IMR-90 (cell line): ENCODE measurements at regions not wholly inside any gene's neighbourhood (a gene's known extent, or its start where the extent isn't known, plus 50 kb on each side); places are given as distances from the start of the nearest gene placed in this dataset.
"Not testable (repeated sequence)": the region's sequence is repeated elsewhere in the genome, so short reads cannot be mapped to it uniquely, and the experiment has no call there.

Experiments
- ATAC-seq: fragments of 200-7000 bp; cut with Tn5 transposase; 2 replicates; pipeline ENCODE4 v1.9.1; 2020; ENCODE audit warnings: low read depth, mild to moderate bottlenecking, moderate library complexity
- BruUV-seq: library from RNA; stranded (reverse); fragments of 400-500 nt; replicated peaks from 2 replicates; lab custom pipeline; 2021; lab: Mats Ljungman, UMichigan
- CTCF ChIA-PET: fragments of 300-600 bp; formaldehyde crosslinking; extraction: SDS; loops from one replicate; lab custom pipeline; 2021; ENCODE audit warnings: antibody characterized with exemption; lab: Yijun Ruan, JAX
- POLR2A ChIA-PET: fragments of 300-600 bp; sonication (Branson Sonifier 250); formaldehyde crosslinking; loops from one replicate; lab custom pipeline; 2022; ENCODE audit warnings: antibody characterized with exemption; ENCODE audit not compliant: unreplicated experiment; lab: Charles Lee
- DNase-seq: peaks from one replicate; pipeline ENCODE4 v3.0.0; 2013
- H2AFZ ChIP-seq: replicated peaks from 2 replicates; pipeline ENCODE3; 2013; ENCODE audit warnings: low read length, mild to moderate bottlenecking; ENCODE audit not compliant: poor library complexity
- H2AK5ac ChIP-seq: 2 replicates; pipeline ENCODE4 v1.6.1; 2013; ENCODE audit warnings: low read depth, low read length, inconsistent platforms
- H2AK9ac ChIP-seq: replicated peaks from 2 replicates; pipeline ENCODE3; 2013; ENCODE audit warnings: mild to moderate bottlenecking, low read depth, low read length, moderate library complexity; ENCODE audit not compliant: poor library complexity
- H2BK120ac ChIP-seq: 2 replicates; pipeline ENCODE4 v1.6.1; 2013; ENCODE audit warnings: low read depth, low read length, inconsistent platforms
- H2BK15ac ChIP-seq: 3 replicates; pipeline ENCODE4 v1.6.1; 2013; ENCODE audit warnings: low read depth, low read length, inconsistent platforms
- H2BK20ac ChIP-seq: 2 replicates; pipeline ENCODE4 v1.6.1; 2013; ENCODE audit warnings: low read depth, mild to moderate bottlenecking, inconsistent platforms, low read length, moderate library complexity
- H2BK5ac ChIP-seq: 2 replicates; pipeline ENCODE4 v1.6.1; 2013; ENCODE audit warnings: mild to moderate bottlenecking, low read depth, low read length, inconsistent platforms; ENCODE audit not compliant: poor library complexity, severe bottlenecking
- H3K14ac ChIP-seq: replicated peaks from 2 replicates; pipeline ENCODE4 v1.6.1; 2013; ENCODE audit warnings: low read depth, low read length, inconsistent platforms
- H3K18ac ChIP-seq: 2 replicates; pipeline ENCODE4 v1.6.1; 2013; ENCODE audit warnings: low read depth, low read length, control low read depth
- H3K23ac ChIP-seq: 2 replicates; pipeline ENCODE4 v1.6.1; 2013; ENCODE audit warnings: low read depth, low read length, inconsistent platforms
- H3K27ac ChIP-seq: 2 replicates; pipeline ENCODE4 v1.5.1; 2013; ENCODE audit warnings: mild to moderate bottlenecking, control low read depth, low read length; ENCODE audit not compliant: insufficient read depth
- H3K27me3 ChIP-seq: 2 replicates; pipeline ENCODE4 v1.6.1; 2013; ENCODE audit warnings: low read length; ENCODE audit not compliant: control insufficient read depth, insufficient read depth
- H3K36me3 ChIP-seq: 2 replicates; pipeline ENCODE4 v1.6.1; 2013; ENCODE audit warnings: low read length, mixed read lengths; ENCODE audit not compliant: control insufficient read depth, insufficient read depth
- H3K4ac ChIP-seq: 2 replicates; pipeline ENCODE4 v1.6.1; 2013; ENCODE audit warnings: low read depth, low read length, inconsistent platforms
- H3K4me1 ChIP-seq: 2 replicates; pipeline ENCODE4 v1.6.1; 2013; ENCODE audit warnings: low read length, mixed read lengths; ENCODE audit not compliant: control insufficient read depth, insufficient read depth
- H3K4me2 ChIP-seq: 2 replicates; pipeline ENCODE4 v1.6.1; 2013; ENCODE audit warnings: low read depth, mild to moderate bottlenecking, control low read depth, low read length, moderate library complexity
- H3K4me3 ChIP-seq: 2 replicates; pipeline ENCODE4 v1.5.1; 2013; ENCODE audit warnings: low read depth, mild to moderate bottlenecking, control low read depth, low read length, moderate library complexity; ENCODE audit not compliant: insufficient read depth
- H3K56ac ChIP-seq: 2 replicates; pipeline ENCODE4 v1.6.1; 2013; ENCODE audit warnings: low read length, inconsistent platforms; ENCODE audit not compliant: insufficient read depth; ENCODE audit errors: extremely low read depth
- H3K79me1 ChIP-seq, 2 experiments: 2 replicates each; pipeline ENCODE4 v1.6.1; 2013; ENCODE audit warnings: low read length in 2 of 2, inconsistent platforms in 1 of 2, low read depth in 1 of 2
- H3K9ac ChIP-seq: 2 replicates; pipeline ENCODE4 v1.6.1; 2013; ENCODE audit warnings: low read depth, low read length, control low read depth
- H3K9me1 ChIP-seq: 2 replicates; pipeline ENCODE4 v1.6.1; 2013; ENCODE audit warnings: low read length, inconsistent platforms; ENCODE audit not compliant: insufficient read depth
- H3K9me3 ChIP-seq: 2 replicates; pipeline ENCODE4 v1.6.1; 2013; ENCODE audit warnings: low read length; ENCODE audit not compliant: control insufficient read depth, insufficient read depth
- H4K20me1 ChIP-seq: 2 replicates; pipeline ENCODE4 v1.6.1; 2013; ENCODE audit warnings: low read length, inconsistent platforms; ENCODE audit not compliant: insufficient read depth
- H4K5ac ChIP-seq: 2 replicates; pipeline ENCODE4 v1.6.1; 2013; ENCODE audit warnings: mild to moderate bottlenecking, low read depth, low read length, control low read depth
- H4K8ac ChIP-seq, 2 experiments: 2 replicates each; pipeline ENCODE4 v1.6.1; 2013; ENCODE audit warnings: low read depth in 2 of 2, low read length in 2 of 2, control low read depth in 1 of 2, inconsistent platforms in 1 of 2
- H4K91ac ChIP-seq: 2 replicates; pipeline ENCODE4 v1.6.1; 2013; ENCODE audit warnings: low read depth, low read length, inconsistent platforms; ENCODE audit not compliant: insufficient read depth
- WGBS, 2 experiments: methylation state at CpG; one replicate each; pipeline versions ENCODE4 v1.1.5 to v1.1.7; 2013; ENCODE audit warnings: missing lambda C conversion rate in 2 of 2; ENCODE audit not compliant: insufficient read length in 1 of 2; ENCODE audit errors: extremely low coverage in 2 of 2; 5-methylcytosine and 5-hydroxymethylcytosine counted together
- dilution Hi-C: fragments of 300-500 bp; cut with HindIII; formaldehyde crosslinking; loops from one replicate; pipeline ENCODE4 v1.14.3; 2018; ENCODE audit warnings: low sequenced_read_pairs; ENCODE audit not compliant: unreplicated experiment
- in situ Hi-C: fragments of 300-500 bp; cut with MboI; formaldehyde crosslinking; loops from 3 replicates; pipeline ENCODE4 v1.14.3; 2019; ENCODE audit warnings: low sequenced_read_pairs, inconsistent platforms, mixed read lengths
- intact Hi-C: fragments of 100-400 bp; cut with micrococcal nuclease; formaldehyde crosslinking; loops from 2 replicates; pipeline ENCODE4 v1.10.0; 2022

DNA sequence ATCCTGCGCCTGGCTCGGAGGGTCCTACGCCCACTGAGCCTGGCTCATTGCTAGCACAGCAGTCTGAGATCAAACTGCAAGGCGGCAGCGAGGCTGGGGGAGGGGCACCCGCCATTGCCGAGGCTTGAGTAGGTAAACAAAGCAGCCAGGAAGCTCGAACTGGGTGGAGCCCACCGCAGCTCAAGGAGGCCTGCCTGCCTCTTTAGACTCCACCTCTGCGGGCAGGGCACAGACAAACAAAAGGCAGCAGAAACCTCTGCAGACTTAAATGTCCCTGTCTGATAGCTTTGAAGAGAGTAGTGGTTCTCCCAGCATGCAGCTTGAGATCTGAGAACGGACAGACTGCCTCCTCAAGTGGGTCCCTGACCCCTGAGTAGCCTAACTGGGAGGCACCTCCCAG, 71.9 kb upstream of the NMU start:
- H4K8ac ChIP-seq, H3K18ac ChIP-seq, H3K79me1 ChIP-seq, ATAC-seq, H2AFZ ChIP-seq, H3K9ac ChIP-seq, dilution Hi-C loops, H2BK5ac ChIP-seq, DNase-seq, H2BK120ac ChIP-seq, H3K4me2 ChIP-seq, H2BK15ac ChIP-seq, BruUV-seq, H3K23ac ChIP-seq, H3K9me1 ChIP-seq, POLR2A ChIA-PET, intact Hi-C loops, H3K27me3 ChIP-seq, H2AK9ac ChIP-seq, H3K27ac ChIP-seq, H3K14ac ChIP-seq, CTCF ChIA-PET, H3K9me3 ChIP-seq, H4K20me1 ChIP-seq, H2BK20ac ChIP-seq, H3K4me1 ChIP-seq, H2AK5ac ChIP-seq, H3K56ac ChIP-seq, H4K91ac ChIP-seq, H3K36me3 ChIP-seq, H4K5ac ChIP-seq, H3K4ac ChIP-seq, H3K4me3 ChIP-seq, in situ Hi-C loops: not testable (repeated sequence)
- no CpG with 5 or more reads among the region's 11 CpGs for WGBS, 2 experiments

DNA sequence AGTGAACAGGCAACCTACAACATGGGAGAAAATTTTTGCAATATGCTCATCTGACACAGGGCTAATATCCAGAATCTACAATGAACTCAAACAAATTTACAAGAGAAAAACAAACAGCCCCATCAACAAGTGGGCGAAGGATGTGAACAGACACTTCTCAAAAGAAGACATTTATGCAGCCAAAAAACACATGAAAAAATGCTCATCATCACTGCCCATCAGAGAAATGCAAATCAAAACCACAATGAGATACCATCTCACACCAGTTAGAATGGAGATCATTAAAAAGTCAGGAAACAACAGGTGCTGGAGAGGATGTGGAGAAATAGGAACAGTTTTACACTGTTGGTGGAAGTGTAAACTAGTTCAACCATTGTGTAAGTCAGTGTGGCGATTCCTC, 76.7 kb upstream of the NMU start:
- H3K27me3 ChIP-seq, H2AK9ac ChIP-seq, H2AK5ac ChIP-seq, H3K9me3 ChIP-seq, H3K4me2 ChIP-seq, H3K9me1 ChIP-seq, H2BK5ac ChIP-seq, BruUV-seq, in situ Hi-C loops, H3K56ac ChIP-seq, POLR2A ChIA-PET, H3K18ac ChIP-seq, H3K23ac ChIP-seq, H3K4me3 ChIP-seq, H4K20me1 ChIP-seq, dilution Hi-C loops, intact Hi-C loops, H4K5ac ChIP-seq, H3K27ac ChIP-seq, H3K79me1 ChIP-seq, H4K8ac ChIP-seq, H3K36me3 ChIP-seq, H3K4ac ChIP-seq, H4K91ac ChIP-seq, H2BK20ac ChIP-seq, ATAC-seq, CTCF ChIA-PET, H3K4me1 ChIP-seq, H2BK15ac ChIP-seq, H3K14ac ChIP-seq, H2AFZ ChIP-seq, H2BK120ac ChIP-seq, H3K9ac ChIP-seq, DNase-seq: not testable (repeated sequence)
- no CpG with 5 or more reads among the region's 2 CpGs for WGBS, 2 experiments
